GM18867 (cell line): ENCODE measurements at regions not wholly inside any gene's neighbourhood (a gene's known extent, or its start where the extent isn't known, plus 50 kb on each side); places are given as distances from the start of the nearest gene placed in this dataset.

Experiments
- ATAC-seq: cut with Tn5 transposase; IDR thresholded peaks from one replicate; pipeline ENCODE4 v1.9.1; 2021; ENCODE audit warnings: mild to moderate bottlenecking, moderate library complexity; ENCODE audit not compliant: unreplicated experiment

- no peak for ATAC-seq
Observed at GRCh38 chr6:100269189-100269588, 195.5 kb downstream of the SIM1 start.

- no peak for ATAC-seq
Observed at GRCh38 chr6:100268326-100268725, 196.4 kb downstream of the SIM1 start.

- no peak for ATAC-seq
Observed at GRCh38 chr6:100267721-100268123, 197.0 kb downstream of the SIM1 start.

GRCh38 chr6:100266494-100267401 lies 198.0 kb downstream of the SIM1 start:
- no peak for ATAC-seq

- ATAC-seq, result no peak
Observed at GRCh38 chr6:100262086-100262485, 202.6 kb downstream of the SIM1 start.

- ATAC-seq, result no peak
Observed at GRCh38 chr6:100261486-100261885, 203.2 kb downstream of the SIM1 start.

- ATAC-seq, result no peak
Observed at GRCh38 chr6:100260584-100260983, 204.1 kb downstream of the SIM1 start.

GRCh38 chr6:100259865-100260264 lies 204.9 kb downstream of the SIM1 start:
- no peak for ATAC-seq

GRCh38 chr6:100258752-100259151 lies 206.0 kb downstream of the SIM1 start:
- ATAC-seq, result peak; percentile 37

GRCh38 chr6:100257793-100258395 lies 206.8 kb downstream of the SIM1 start:
- ATAC-seq, result peak; percentile 97

GRCh38 chr6:100255701-100256100 lies 209.0 kb downstream of the SIM1 start:
- ATAC-seq, result no peak

GRCh38 chr6:100247123-100247522 lies 217.6 kb downstream of the SIM1 start:
- ATAC-seq, result no peak

- no peak for ATAC-seq
Observed at GRCh38 chr6:100246206-100246605, 218.5 kb downstream of the SIM1 start.

- no peak for ATAC-seq
Observed at GRCh38 chr6:100240798-100241197, 223.9 kb downstream of the SIM1 start.

GRCh38 chr6:100237821-100238220 lies 226.9 kb downstream of the SIM1 start:
- no peak for ATAC-seq

GRCh38 chr6:100236389-100236788 lies 228.3 kb downstream of the SIM1 start:
- ATAC-seq, result no peak

- ATAC-seq, result no peak
Observed at GRCh38 chr6:100235631-100236030, 229.1 kb downstream of the SIM1 start.

- ATAC-seq, result no peak
Observed at GRCh38 chr6:100234625-100235024, 230.1 kb downstream of the SIM1 start.

- ATAC-seq, result no peak
Observed at GRCh38 chr6:100232781-100233573, 231.7 kb downstream of the SIM1 start.

- ATAC-seq, result no peak
Observed at GRCh38 chr6:100230953-100231316, 233.8 kb downstream of the SIM1 start.

GRCh38 chr6:100230115-100230952 lies 234.4 kb downstream of the SIM1 start:
- no peak for ATAC-seq
